B cell (primary cell): ENCODE measurements at regions not wholly inside any gene's neighbourhood (a gene's known extent, or its start where the extent isn't known, plus 50 kb on each side); places are given as distances from the start of the nearest gene placed in this dataset.

ENCODE experiments used
- ATAC-seq: fragments of 200-7000 bp; cut with Tn5 transposase; one replicate; pipeline ENCODE4 v1.10.0; 2021; ENCODE audit warnings: low read depth, mild to moderate bottlenecking, moderate number of reproducible peaks, moderate library complexity
- CTCF ChIA-PET: fragments of 350-600 bp; sonication (Branson Sonifier 250); formaldehyde crosslinking; loops from one replicate; lab custom pipeline; 2021; ENCODE audit warnings: antibody characterized with exemption, inconsistent platforms; lab: Charles Lee
- POLR2A ChIA-PET: fragments of 350-600 bp; sonication (Branson Sonifier 250); formaldehyde crosslinking; loops from one replicate; lab custom pipeline; 2021; ENCODE audit warnings: antibody characterized with exemption; lab: Charles Lee
- DNase-seq: peaks from one replicate; pipeline ENCODE4 v3.0.0; 2013
- H2AFZ ChIP-seq: 2 replicates; pipeline ENCODE4 v1.6.1; 2012; ENCODE audit warnings: mild to moderate bottlenecking, low read depth, low read length; ENCODE audit not compliant: insufficient read depth, poor library complexity, severe bottlenecking
- H3K27ac ChIP-seq, 2 donors: 1 replicate in 1 of 2; 2 replicates in 1 of 2; pipeline ENCODE4 v1.5.1; 2012 to 2013; ENCODE audit warnings: low read length in 2 of 2, mild to moderate bottlenecking in 2 of 2, moderate library complexity in 1 of 2
- H3K27me3 ChIP-seq, 4 experiments: fragments of 200-600 bp in 1 of 4; sonication (generic) in 1 of 4; replicated peaks in 1 of 4; 1 replicate in 2 of 4; 2 replicates in 2 of 4; pipeline versions ENCODE4 v1.6.1 to v1.7.0; 2013 to 2016; ENCODE audit warnings: low read length in 3 of 4, mild to moderate bottlenecking in 2 of 4, mixed read lengths in 1 of 4, moderate library complexity in 1 of 4; ENCODE audit not compliant: insufficient read depth in 4 of 4, control insufficient read depth in 3 of 4; ENCODE audit errors: control extremely low read depth in 1 of 4
- H3K36me3 ChIP-seq, 2 experiments: replicated peaks in 1 of 2; 1 replicate in 1 of 2; 2 replicates in 1 of 2; pipeline versions ENCODE4 v1.6.1 to v1.7.1; 2013; ENCODE audit warnings: low read length in 1 of 2; ENCODE audit not compliant: insufficient read depth in 2 of 2, control insufficient read depth in 1 of 2; ENCODE audit errors: control extremely low read depth in 1 of 2, extremely low read depth in 1 of 2
- H3K4me1 ChIP-seq, 2 donors: fragments of 200-600 bp in 1 of 2; sonication (generic) in 1 of 2; 1 replicate in 1 of 2; 2 replicates in 1 of 2; pipeline versions ENCODE4 v1.5.1 to v1.6.1; 2013 to 2017; ENCODE audit warnings: low read length in 2 of 2; ENCODE audit not compliant: control insufficient read depth in 2 of 2, insufficient read depth in 2 of 2
- H3K4me2 ChIP-seq: replicated peaks from 2 replicates; pipeline ENCODE3; 2012; ENCODE audit warnings: mild to moderate bottlenecking, low read depth, low read length; ENCODE audit not compliant: poor library complexity, severe bottlenecking
- H3K4me3 ChIP-seq, 5 experiments: fragments of 200-600 bp in 1 of 5; sonication (generic) in 1 of 5; 1 replicate in 3 of 5; 2 replicates in 2 of 5; pipeline versions ENCODE4 v1.5.1 to v1.7.0; 2011 to 2016; ENCODE audit warnings: low read length in 4 of 5, mild to moderate bottlenecking in 4 of 5, low read depth in 2 of 5, control low read depth in 1 of 5, moderate library complexity in 1 of 5; ENCODE audit not compliant: insufficient read depth in 1 of 5; ENCODE audit errors: control extremely low read depth in 1 of 5, extremely low read depth in 1 of 5
- H3K79me2 ChIP-seq: fragments of 200-600 bp; sonication (generic); one replicate; pipeline ENCODE4 v1.6.0; 2016; ENCODE audit warnings: low read length; ENCODE audit not compliant: control insufficient read depth, insufficient read depth
- H3K9ac ChIP-seq: fragments of 200-600 bp; sonication (generic); 2 replicates; pipeline ENCODE4 v1.6.1; 2017; ENCODE audit warnings: mild to moderate bottlenecking, low read length, moderate library complexity
- H3K9me3 ChIP-seq, 3 donors: one replicate each; pipeline versions ENCODE4 v1.6.1 to v1.7.1; 2013; ENCODE audit warnings: low read length in 2 of 3; ENCODE audit not compliant: control insufficient read depth in 2 of 3, insufficient read depth in 1 of 3; ENCODE audit errors: control extremely low read depth in 1 of 3
- H4K20me1 ChIP-seq: 2 replicates; pipeline ENCODE4 v1.6.0; 2012; ENCODE audit warnings: mild to moderate bottlenecking, low read length; ENCODE audit not compliant: insufficient read depth, control insufficient read depth, poor library complexity, severe bottlenecking
- H3K27ac Mint-ChIP-seq: one replicate; pipeline ENCODE4 v1.8.0; 2021; ENCODE audit warnings: mixed read lengths
- H3K27me3 Mint-ChIP-seq: one replicate; pipeline ENCODE4 v1.8.0; 2021; ENCODE audit warnings: mixed read lengths
- H3K4me1 Mint-ChIP-seq: one replicate; pipeline ENCODE4 v1.8.0; 2021; ENCODE audit warnings: mixed read lengths
- H3K4me3 Mint-ChIP-seq: one replicate; pipeline ENCODE4 v1.8.0; 2021; ENCODE audit warnings: mixed read lengths
- H3K9me3 Mint-ChIP-seq: one replicate; pipeline ENCODE4 v1.8.0; 2022; ENCODE audit warnings: mixed read lengths; ENCODE audit not compliant: insufficient read depth
- EZH2 ChIP-seq: IDR thresholded peaks from 2 replicates; pipeline ENCODE4 v1.6.1; 2012; ENCODE audit warnings: borderline replicate concordance, low read depth, mild to moderate bottlenecking, moderate library complexity, low read length; ENCODE audit not compliant: insufficient read depth, poor library complexity, severe bottlenecking
- WGBS: methylation state at CpG from one replicate; pipeline ENCODE4 v1.1.5; 2013; ENCODE audit warnings: missing lambda C conversion rate; ENCODE audit not compliant: insufficient coverage; 5-methylcytosine and 5-hydroxymethylcytosine counted together
- intact Hi-C: fragments of 100-400 bp; cut with micrococcal nuclease; formaldehyde crosslinking; loops from one replicate; pipeline ENCODE4 v1.10.0; 2022
- TF ChIP-seq, protein P1 (sequence below): fragments of 200-600 bp; IDR thresholded peaks from one replicate; pipeline ENCODE4 v1.8.0; 2022; ENCODE audit warnings: antibody characterized with exemption, mild to moderate bottlenecking

- Mint-ChIP-seq H3K9me3 (no peaks in the 10 kb centered on the region), H3K27ac (no peak overlapping the region), H3K4me3 (no peak overlapping the region), H3K27me3 (peaks cover 15% of the 10 kb centered on the region), H3K4me1 (peaks cover 19% of the 10 kb centered on the region)
- POLR2A ChIA-PET = no interaction called here
- no peak for DNase-seq
- no peak for TF ChIP-seq EZH2
- TF ChIP-seq, protein P1, sequence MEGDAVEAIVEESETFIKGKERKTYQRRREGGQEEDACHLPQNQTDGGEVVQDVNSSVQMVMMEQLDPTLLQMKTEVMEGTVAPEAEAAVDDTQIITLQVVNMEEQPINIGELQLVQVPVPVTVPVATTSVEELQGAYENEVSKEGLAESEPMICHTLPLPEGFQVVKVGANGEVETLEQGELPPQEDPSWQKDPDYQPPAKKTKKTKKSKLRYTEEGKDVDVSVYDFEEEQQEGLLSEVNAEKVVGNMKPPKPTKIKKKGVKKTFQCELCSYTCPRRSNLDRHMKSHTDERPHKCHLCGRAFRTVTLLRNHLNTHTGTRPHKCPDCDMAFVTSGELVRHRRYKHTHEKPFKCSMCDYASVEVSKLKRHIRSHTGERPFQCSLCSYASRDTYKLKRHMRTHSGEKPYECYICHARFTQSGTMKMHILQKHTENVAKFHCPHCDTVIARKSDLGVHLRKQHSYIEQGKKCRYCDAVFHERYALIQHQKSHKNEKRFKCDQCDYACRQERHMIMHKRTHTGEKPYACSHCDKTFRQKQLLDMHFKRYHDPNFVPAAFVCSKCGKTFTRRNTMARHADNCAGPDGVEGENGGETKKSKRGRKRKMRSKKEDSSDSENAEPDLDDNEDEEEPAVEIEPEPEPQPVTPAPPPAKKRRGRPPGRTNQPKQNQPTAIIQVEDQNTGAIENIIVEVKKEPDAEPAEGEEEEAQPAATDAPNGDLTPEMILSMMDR = no peak
- ATAC-seq = no peak
- Histone ChIP-seq H3K27me3 (peaks cover 0 to 37% (median 11%) of the 10 kb centered on the region in 4 experiments), H3K27ac (no peak overlapping the region), H3K9ac (no peak overlapping the region), H3K4me1 (peaks cover 18 to 21% of the 10 kb centered on the region in 2 donors), H3K4me2 (no peak overlapping the region), H3K36me3 (no peaks in the 10 kb centered on the region), H3K4me3 (no peak overlapping the region), H4K20me1 (no peaks in the 10 kb centered on the region), H2AFZ (no peak overlapping the region), H3K9me3 (peaks cover 0 to 7% (median 0%) of the 10 kb centered on the region in 3 donors), H3K79me2 (no peaks in the 10 kb centered on the region)
- intact Hi-C loops = no loop called here
- CTCF ChIA-PET = no interaction called here
- 94% methylated on average over 3 of the region's 5 CpGs for WGBS
Observed at GRCh38 chr5:138647261-138647788, 72.1 kb upstream of the HSPA9 start.

GRCh38 chr5:138646671-138647070, 71.5 kb upstream of the HSPA9 start:
- peaks cover 19 to 21% of the 10 kb centered on the region in 2 donors for H3K4me1 ChIP-seq
- no peak for ATAC-seq
- Mint-ChIP-seq H3K9me3 (no peaks in the 10 kb centered on the region), H3K4me3 (no peak overlapping the region), H3K27me3 (peaks cover 11% of the 10 kb centered on the region), H3K27ac (no peak overlapping the region), H3K4me1 (peaks cover 19% of the 10 kb centered on the region)
- no peak for DNase-seq
- no peak overlapping the region for H2AFZ ChIP-seq
- WGBS = 89% methylated on average over 7 of the region's 11 CpGs
- intact Hi-C loops = no loop called here
- H3K4me2 ChIP-seq = no peak overlapping the region
- no peaks in the 10 kb centered on the region for H4K20me1 ChIP-seq
- H3K79me2 ChIP-seq = no peaks in the 10 kb centered on the region
- POLR2A ChIA-PET = no interaction called here
- TF ChIP-seq, protein P1 = no peak
- no peak for TF ChIP-seq EZH2
- no peak overlapping the region for H3K9ac ChIP-seq
- H3K4me3 ChIP-seq = no peak overlapping the region
- peaks cover 0 to 35% (median 9%) of the 10 kb centered on the region in 4 experiments for H3K27me3 ChIP-seq
- no peaks in the 10 kb centered on the region for H3K36me3 ChIP-seq
- no peak overlapping the region for H3K27ac ChIP-seq
- CTCF ChIA-PET = no interaction called here
- peaks cover 0 to 7% (median 0%) of the 10 kb centered on the region in 3 donors for H3K9me3 ChIP-seq
